ENCODE measurements at regions not wholly inside any gene's neighbourhood (a gene's known extent, or its start where the extent isn't known, plus 50 kb on each side); places are given as distances from the start of the nearest gene placed in this dataset.

- no peak for TF ChIP-seq CTCF (IDR thresholded peaks at IDR 0.05; ENCODE audit: borderline replicate concordance, insufficient read depth, low read depth, low read length)
Observed at GRCh38 chr1:168631671-168632400, 55.4 kb downstream of the XCL1 start.

GRCh38 chr1:168634951-168635532 is 58.6 kb downstream of the XCL1 start:
- no peak overlapping the region for H3K4me3 ChIP-seq (ENCODE audit: low read depth, low read length)
- TF ChIP-seq CTCF (IDR thresholded peaks at IDR 0.05; ENCODE audit: borderline replicate concordance, insufficient read depth, low read depth, low read length) = no peak

More at GRCh38 chr1:168631671-168632400, 55.4 kb downstream of the XCL1 start:
- no peak overlapping the region for H3K4me3 ChIP-seq (ENCODE audit: low read depth, low read length)

- no peak overlapping the region for H3K4me3 ChIP-seq (ENCODE audit: low read depth, low read length)
- no peak for TF ChIP-seq CTCF (IDR thresholded peaks at IDR 0.05; ENCODE audit: borderline replicate concordance, insufficient read depth, low read depth, low read length)
Observed at GRCh38 chr1:168636200-168636599, 59.8 kb downstream of the XCL1 start.

GRCh38 chr1:168636642-168637111 is 60.3 kb downstream of the XCL1 start:
- no peak for TF ChIP-seq CTCF (IDR thresholded peaks at IDR 0.05; ENCODE audit: borderline replicate concordance, insufficient read depth, low read depth, low read length)
- no peak overlapping the region for H3K4me3 ChIP-seq (ENCODE audit: low read depth, low read length)

GRCh38 chr1:168637350-168637991 is 61.1 kb downstream of the XCL1 start:
- no peak overlapping the region for H3K4me3 ChIP-seq (ENCODE audit: low read depth, low read length)
- peak; percentile 78 for TF ChIP-seq CTCF (IDR thresholded peaks at IDR 0.05; ENCODE audit: borderline replicate concordance, insufficient read depth, low read depth, low read length)

GRCh38 chr1:168638884-168639283 is 62.5 kb downstream of the XCL1 start:
- no peak overlapping the region for H3K4me3 ChIP-seq (ENCODE audit: low read depth, low read length)
- no peak for TF ChIP-seq CTCF (IDR thresholded peaks at IDR 0.05; ENCODE audit: borderline replicate concordance, insufficient read depth, low read depth, low read length)
